ENCODE measurements at regions not wholly inside any gene's neighbourhood (a gene's known extent, or its start where the extent isn't known, plus 50 kb on each side); places are given as distances from the start of the nearest gene placed in this dataset.
A peak's percentile ranks its signal among the peaks of the same experiment; 100 is the strongest.
"Not testable (repeated sequence)": the region's sequence is repeated elsewhere in the genome, so short reads cannot be mapped to it uniquely, and the experiment has no call there.

GRCh38 chr6:6960571-6961251, 147.1 kb upstream of the RREB1 start:
- DNase-seq, result no peak
- H3K4me3 ChIP-seq, result no peak overlapping the region
- H3K9me3 ChIP-seq, result no peaks in the 10 kb centered on the region
- no peak for TF ChIP-seq CTCF (IDR thresholded peaks at IDR 0.05)
- no peaks in the 10 kb centered on the region for H3K4me1 ChIP-seq (ENCODE audit: low read depth)
- intact Hi-C loops (cut with DNase I, micrococcal nuclease), result no loop called here
- peak; percentile 36 for ATAC-seq
- no peaks in the 10 kb centered on the region for H3K36me3 ChIP-seq (ENCODE audit: low read depth)

DNA sequence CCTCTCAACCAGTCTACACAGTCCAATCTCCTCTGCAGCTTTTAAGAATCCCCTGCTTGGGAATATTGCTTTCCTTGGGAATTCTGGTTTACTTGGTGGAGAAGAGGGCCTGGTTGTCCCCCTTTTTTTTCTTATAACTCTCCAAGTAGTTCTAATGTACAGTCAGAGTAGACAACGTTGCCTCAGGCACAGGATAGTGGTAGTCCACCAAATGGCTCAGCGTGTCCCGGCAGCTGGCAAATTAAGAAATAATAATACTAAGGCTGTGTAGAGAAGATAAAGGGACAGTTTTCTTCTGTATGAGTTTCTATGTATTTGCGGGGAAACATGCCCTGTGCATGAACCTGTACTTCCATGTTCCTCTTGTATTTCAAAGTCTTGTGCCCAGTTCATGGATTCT, 145.7 kb upstream of the RREB1 start:
- Histone ChIP-seq H3K4me1 (ENCODE audit: low read depth) (peaks cover 4% of the 10 kb centered on the region), H3K9me3 (no peaks in the 10 kb centered on the region), H3K4me3 (no peak overlapping the region), H3K36me3 (ENCODE audit: low read depth) (no peaks in the 10 kb centered on the region)
- no peak for ATAC-seq
- DNase-seq, result no peak
- intact Hi-C loops (cut with DNase I, micrococcal nuclease), result no loop called here
- TF ChIP-seq CTCF (IDR thresholded peaks at IDR 0.05), result no peak

DNA sequence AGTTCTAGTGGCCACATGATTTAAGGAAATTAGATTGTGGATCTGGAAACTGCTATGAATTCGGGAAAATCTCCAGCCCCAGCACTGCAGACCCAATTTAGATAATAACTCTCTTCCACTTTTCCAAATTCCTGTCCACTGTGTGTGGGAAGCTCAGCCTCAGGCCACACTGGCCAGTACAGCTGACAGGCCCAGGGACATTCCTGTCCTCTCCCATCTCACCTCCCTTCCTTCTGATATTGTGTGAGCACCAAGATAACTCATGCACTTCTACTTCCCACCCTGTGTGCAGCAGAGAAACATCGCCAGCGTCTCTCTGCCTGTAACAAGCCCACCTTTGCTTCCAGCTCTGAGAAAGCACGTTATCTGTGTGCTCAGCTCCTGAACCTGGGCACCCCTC, 145.1 kb upstream of the RREB1 start:
- DNase-seq, result no peak
- ATAC-seq, result no peak
- no peaks in the 10 kb centered on the region for H3K36me3 ChIP-seq (ENCODE audit: low read depth)
- no peak overlapping the region for H3K4me3 ChIP-seq
- peaks cover 4% of the 10 kb centered on the region for H3K4me1 ChIP-seq (ENCODE audit: low read depth)
- H3K9me3 ChIP-seq, result no peaks in the 10 kb centered on the region
- TF ChIP-seq CTCF (IDR thresholded peaks at IDR 0.05), result no peak
- intact Hi-C loops (cut with DNase I, micrococcal nuclease), result no loop called here

DNA sequence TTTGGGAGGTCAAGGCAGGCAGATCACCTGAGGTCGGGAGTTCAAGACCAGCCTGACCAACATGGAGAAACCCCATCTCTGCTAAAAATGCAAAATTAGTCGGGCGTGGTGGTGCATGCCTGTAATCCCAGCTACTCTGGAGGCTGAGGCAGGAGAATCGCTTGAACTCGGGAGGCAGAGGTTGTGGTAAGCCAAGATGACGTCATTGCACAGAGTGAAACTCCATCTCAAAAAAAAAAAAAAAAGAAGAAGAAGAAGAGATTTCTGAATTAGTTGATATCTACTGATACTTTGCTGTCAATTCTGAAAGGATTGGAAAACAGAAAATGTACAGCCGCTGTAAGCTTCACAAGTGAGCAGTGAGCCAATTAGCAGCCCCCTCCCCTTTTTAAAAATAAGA, 144.4 kb upstream of the RREB1 start:
- H3K36me3 ChIP-seq (ENCODE audit: low read depth); H3K9me3 ChIP-seq; ATAC-seq; intact Hi-C loops (cut with DNase I, micrococcal nuclease); H3K4me1 ChIP-seq (ENCODE audit: low read depth); DNase-seq; H3K4me3 ChIP-seq: not testable (repeated sequence)

DNA sequence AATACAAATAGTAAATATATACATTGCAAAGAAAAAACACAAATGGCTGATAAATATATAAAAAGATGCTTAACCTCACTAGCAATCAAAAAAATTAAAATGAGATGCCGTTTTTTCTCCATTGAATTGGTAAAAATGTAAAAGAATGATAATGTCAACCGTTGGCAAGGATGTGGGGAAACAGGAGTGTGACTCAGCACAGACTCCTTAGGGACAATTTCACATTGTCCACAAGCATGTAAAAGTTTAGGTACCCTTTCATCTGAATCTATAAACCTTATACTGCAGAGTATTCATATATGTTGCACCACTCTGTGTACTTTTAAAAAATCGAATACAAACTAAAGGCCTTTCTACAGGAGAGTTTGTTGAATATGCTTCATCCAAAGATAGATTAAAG, 143.1 kb upstream of the RREB1 start:
- Histone ChIP-seq H3K4me1 (ENCODE audit: low read depth) (peaks cover 4% of the 10 kb centered on the region), H3K4me3 (no peak overlapping the region), H3K36me3 (ENCODE audit: low read depth) (no peaks in the 10 kb centered on the region), H3K9me3 (no peaks in the 10 kb centered on the region)
- TF ChIP-seq CTCF (IDR thresholded peaks at IDR 0.05), result no peak
- DNase-seq, result no peak
- intact Hi-C loops (cut with DNase I, micrococcal nuclease), result no loop called here
- no peak for ATAC-seq

DNA sequence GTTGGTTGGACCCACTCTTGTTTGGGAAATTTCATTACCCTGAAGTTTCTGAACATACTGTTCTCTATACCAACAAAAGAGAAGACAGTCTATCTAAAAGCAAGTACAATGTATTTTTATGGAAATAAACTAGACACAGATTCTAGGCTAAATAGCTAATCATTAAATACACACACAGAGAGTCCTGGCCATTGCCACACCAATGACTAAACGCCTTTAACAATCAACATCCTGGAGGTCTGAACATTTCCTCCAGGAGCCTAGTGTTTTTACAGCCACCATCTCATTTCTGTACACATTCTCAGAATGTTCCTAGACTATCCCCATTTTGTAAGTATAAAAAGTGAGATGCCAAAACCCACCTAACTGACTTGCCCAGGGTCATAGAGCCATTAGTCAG, 141.6 kb upstream of the RREB1 start:
- ATAC-seq, result peak; percentile 37

More for the DNA sequence above, 141.6 kb upstream of the RREB1 start:
- no peaks in the 10 kb centered on the region for H3K36me3 ChIP-seq (ENCODE audit: low read depth)
- no peak for DNase-seq
- peaks cover 7% of the 10 kb centered on the region for H3K4me1 ChIP-seq (ENCODE audit: low read depth)
- intact Hi-C loops (cut with DNase I, micrococcal nuclease), result no loop called here
- H3K4me3 ChIP-seq, result no peak overlapping the region
- H3K9me3 ChIP-seq, result no peaks in the 10 kb centered on the region
- TF ChIP-seq CTCF (IDR thresholded peaks at IDR 0.05), result no peak
